KMS-11 (cell line): ENCODE measurements at regions not wholly inside any gene's neighbourhood (a gene's known extent, or its start where the extent isn't known, plus 50 kb on each side); places are given as distances from the start of the nearest gene placed in this dataset.

Source experiments
- H2AFZ ChIP-seq: fragments of 200-600 bp; sonication (generic); 2 replicates; pipeline ENCODE4 v1.6.1; 2016; ENCODE audit warnings: antibody characterized with exemption, mixed run types, low read depth
- H3K27ac ChIP-seq: fragments of 200-600 bp; sonication (generic); 2 replicates; pipeline ENCODE4 v1.6.1; 2016; ENCODE audit warnings: mild to moderate bottlenecking, mixed run types
- H3K27me3 ChIP-seq: fragments of 200-600 bp; sonication (generic); 2 replicates; pipeline ENCODE4 v1.6.1; 2017; ENCODE audit warnings: mild to moderate bottlenecking, low read depth, mixed run types, moderate library complexity; ENCODE audit not compliant: insufficient read depth
- H3K36me3 ChIP-seq: fragments of 200-600 bp; sonication (generic); 2 replicates; pipeline ENCODE4 v1.6.1; 2017; ENCODE audit warnings: mild to moderate bottlenecking, mixed run types; ENCODE audit not compliant: insufficient read depth
- H3K4me1 ChIP-seq: fragments of 200-600 bp; sonication (generic); 2 replicates; pipeline ENCODE4 v1.6.1; 2016; ENCODE audit warnings: mild to moderate bottlenecking, low read depth, mixed run types; ENCODE audit not compliant: poor library complexity, severe bottlenecking
- H3K4me2 ChIP-seq: fragments of 200-600 bp; sonication (generic); 2 replicates; pipeline ENCODE4 v1.7.0; 2016; ENCODE audit warnings: mild to moderate bottlenecking, mixed run types
- H3K4me3 ChIP-seq: fragments of 200-600 bp; sonication (generic); IDR thresholded peaks from 2 replicates; pipeline ENCODE4 v1.6.1; 2017; ENCODE audit warnings: low read depth, low read length, mixed read lengths; ENCODE audit not compliant: insufficient read depth
- H3K79me2 ChIP-seq: fragments of 200-600 bp; sonication (generic); 2 replicates; pipeline ENCODE4 v1.6.1; 2016; ENCODE audit warnings: low read depth, mixed run types; ENCODE audit not compliant: insufficient read depth
- H3K9ac ChIP-seq: fragments of 200-600 bp; sonication (generic); 2 replicates; pipeline ENCODE4 v1.6.1; 2016; ENCODE audit warnings: mild to moderate bottlenecking, mixed run types
- H4K20me1 ChIP-seq: fragments of 200-600 bp; sonication (generic); 2 replicates; pipeline ENCODE4 v1.6.1; 2016; ENCODE audit warnings: mild to moderate bottlenecking, mixed run types; ENCODE audit not compliant: insufficient read depth
- TF ChIP-seq, protein P1 (sequence below): fragments of 200-600 bp; sonication (generic); conservative IDR thresholded peaks from 2 replicates; pipeline ENCODE4 v1.6.1; 2017; ENCODE audit warnings: low read depth, mild to moderate bottlenecking, antibody characterized with exemption, low read length, moderate library complexity, mixed read lengths

DNA sequence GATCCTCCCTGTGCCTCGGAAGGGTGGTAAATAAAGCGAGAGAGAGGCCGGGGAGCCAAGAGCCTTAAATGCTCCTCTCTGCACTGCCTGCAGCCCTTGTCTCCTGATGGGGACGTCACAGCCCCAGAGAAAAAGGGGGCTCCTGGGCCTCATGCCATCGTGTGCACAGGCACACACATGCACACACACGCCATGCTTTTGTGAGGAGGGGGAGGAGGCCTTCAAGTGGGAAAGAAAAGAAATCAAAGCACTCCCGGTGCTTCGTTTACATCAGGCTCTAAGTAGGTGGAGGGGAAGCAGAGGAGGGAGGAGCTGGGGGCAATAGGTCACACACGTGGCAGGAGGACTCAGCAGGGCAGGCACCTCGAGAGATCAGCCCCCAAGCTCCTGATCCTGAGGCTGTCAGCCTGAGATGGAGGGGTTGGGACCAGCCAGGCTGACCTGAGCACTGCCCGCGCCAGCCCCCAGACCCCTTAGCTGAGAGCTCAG, 68.2 kb upstream of the NECTIN1 start:
- Histone ChIP-seq H3K4me2 (no peak overlapping the region), H3K27ac (no peak overlapping the region), H3K27me3 (no peaks in the 10 kb centered on the region), H3K4me3 (no peak overlapping the region), H2AFZ (no peak overlapping the region), H4K20me1 (no peaks in the 10 kb centered on the region), H3K79me2 (no peaks in the 10 kb centered on the region), H3K36me3 (no peaks in the 10 kb centered on the region), H3K4me1 (no peaks in the 10 kb centered on the region), H3K9ac (no peak overlapping the region)
- TF ChIP-seq, protein P1, sequence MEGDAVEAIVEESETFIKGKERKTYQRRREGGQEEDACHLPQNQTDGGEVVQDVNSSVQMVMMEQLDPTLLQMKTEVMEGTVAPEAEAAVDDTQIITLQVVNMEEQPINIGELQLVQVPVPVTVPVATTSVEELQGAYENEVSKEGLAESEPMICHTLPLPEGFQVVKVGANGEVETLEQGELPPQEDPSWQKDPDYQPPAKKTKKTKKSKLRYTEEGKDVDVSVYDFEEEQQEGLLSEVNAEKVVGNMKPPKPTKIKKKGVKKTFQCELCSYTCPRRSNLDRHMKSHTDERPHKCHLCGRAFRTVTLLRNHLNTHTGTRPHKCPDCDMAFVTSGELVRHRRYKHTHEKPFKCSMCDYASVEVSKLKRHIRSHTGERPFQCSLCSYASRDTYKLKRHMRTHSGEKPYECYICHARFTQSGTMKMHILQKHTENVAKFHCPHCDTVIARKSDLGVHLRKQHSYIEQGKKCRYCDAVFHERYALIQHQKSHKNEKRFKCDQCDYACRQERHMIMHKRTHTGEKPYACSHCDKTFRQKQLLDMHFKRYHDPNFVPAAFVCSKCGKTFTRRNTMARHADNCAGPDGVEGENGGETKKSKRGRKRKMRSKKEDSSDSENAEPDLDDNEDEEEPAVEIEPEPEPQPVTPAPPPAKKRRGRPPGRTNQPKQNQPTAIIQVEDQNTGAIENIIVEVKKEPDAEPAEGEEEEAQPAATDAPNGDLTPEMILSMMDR = no peak

DNA sequence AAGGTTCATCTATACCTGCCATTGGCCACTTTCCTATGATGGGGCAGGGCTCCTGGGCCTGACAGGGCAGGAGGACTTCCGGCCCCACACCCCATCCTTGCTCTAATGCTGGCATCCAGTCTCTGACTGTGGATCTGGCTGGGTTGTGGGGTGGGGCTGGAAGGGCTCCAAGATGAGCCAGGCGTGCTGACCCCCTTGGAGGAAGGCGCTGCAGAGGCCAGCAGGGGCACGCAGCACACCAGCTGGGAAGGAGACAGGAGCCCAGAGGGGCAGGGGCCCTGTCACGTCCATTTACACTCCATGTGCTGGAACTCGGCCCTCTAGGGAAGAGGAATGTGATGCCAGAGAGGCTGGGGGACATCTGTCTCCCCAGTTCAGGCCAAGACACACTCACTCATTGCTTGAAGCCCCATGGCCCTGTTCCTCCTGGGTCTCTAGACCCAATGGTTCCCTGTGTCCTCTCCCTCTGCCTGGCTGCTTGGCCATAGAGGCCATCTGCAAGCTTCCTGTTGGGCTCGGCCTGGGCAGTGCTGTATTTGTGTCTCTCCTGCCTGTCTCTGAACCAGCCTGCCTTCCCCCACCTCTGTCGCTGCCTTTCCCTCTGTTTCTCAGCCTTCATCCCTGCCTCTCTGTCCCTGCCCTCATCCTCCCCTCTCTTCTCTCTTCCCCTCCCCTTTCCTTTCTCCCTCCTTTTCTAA, 67.5 kb upstream of the NECTIN1 start:
- Histone ChIP-seq H4K20me1 (no peaks in the 10 kb centered on the region), H3K36me3 (no peaks in the 10 kb centered on the region), H3K4me2 (no peak overlapping the region), H3K9ac (no peak overlapping the region), H3K4me3 (no peak overlapping the region), H3K27me3 (no peaks in the 10 kb centered on the region), H3K4me1 (no peaks in the 10 kb centered on the region), H3K79me2 (no peaks in the 10 kb centered on the region), H2AFZ (no peak overlapping the region), H3K27ac (no peak overlapping the region)
- TF ChIP-seq, protein P1 = no peak

DNA sequence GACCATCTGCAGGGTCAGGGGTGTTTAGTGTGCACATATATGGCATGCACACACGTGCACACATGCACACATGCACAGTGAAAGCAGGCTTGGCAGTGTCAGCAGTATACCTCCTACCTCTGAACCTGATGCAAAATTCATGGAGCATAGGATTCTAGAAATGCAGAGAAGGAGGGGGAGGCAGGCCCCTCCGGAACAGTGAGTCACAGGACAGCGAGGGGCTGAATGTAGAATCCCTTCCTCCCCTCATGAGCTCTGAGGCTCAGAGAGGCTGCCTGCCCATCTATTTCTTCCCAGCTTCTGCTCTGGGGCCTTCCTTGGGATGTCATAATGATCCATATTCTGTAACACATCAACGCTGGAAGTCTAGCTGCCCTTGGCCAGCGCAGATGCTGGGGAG, 66.7 kb upstream of the NECTIN1 start:
- no peaks in the 10 kb centered on the region for H3K36me3 ChIP-seq
- H4K20me1 ChIP-seq = no peaks in the 10 kb centered on the region
- no peak overlapping the region for H3K27ac ChIP-seq
- H3K79me2 ChIP-seq = no peaks in the 10 kb centered on the region
- H3K27me3 ChIP-seq = no peaks in the 10 kb centered on the region
- H3K4me2 ChIP-seq = no peak overlapping the region
- no peak overlapping the region for H3K4me3 ChIP-seq
- no peak overlapping the region for H3K9ac ChIP-seq
- TF ChIP-seq, protein P1 = no peak
- H2AFZ ChIP-seq = no peak overlapping the region
- no peaks in the 10 kb centered on the region for H3K4me1 ChIP-seq

DNA sequence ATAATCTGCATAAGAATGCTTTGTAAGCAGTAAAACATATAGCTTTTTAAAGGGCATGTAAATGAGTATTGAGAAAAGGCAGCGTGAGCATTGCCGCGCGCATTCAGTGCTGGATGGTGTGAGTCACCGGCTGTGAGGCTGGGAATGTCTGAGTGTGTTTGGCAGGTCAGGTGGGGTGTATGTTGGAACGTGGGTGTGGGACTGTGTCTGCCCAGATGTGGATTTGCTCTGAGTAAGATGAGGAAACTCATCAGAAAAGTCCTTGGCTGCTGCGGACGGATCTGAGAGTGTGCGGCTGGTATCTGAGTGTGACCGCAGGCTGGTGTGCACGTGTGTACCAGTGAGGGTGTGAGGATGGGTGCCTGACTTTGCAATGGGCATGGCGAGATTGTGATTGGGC, 66.2 kb upstream of the NECTIN1 start:
- Histone ChIP-seq H2AFZ (no peak overlapping the region), H3K4me2 (no peak overlapping the region), H3K27ac (no peak overlapping the region), H3K36me3 (no peaks in the 10 kb centered on the region), H3K4me1 (no peaks in the 10 kb centered on the region), H3K9ac (no peak overlapping the region), H3K79me2 (no peaks in the 10 kb centered on the region), H3K27me3 (no peaks in the 10 kb centered on the region), H3K4me3 (no peak overlapping the region), H4K20me1 (no peaks in the 10 kb centered on the region)
- TF ChIP-seq, protein P1 = no peak
